ENCODE measurements at regions not wholly inside any gene's neighbourhood (a gene's known extent, or its start where the extent isn't known, plus 50 kb on each side); places are given as distances from the start of the nearest gene placed in this dataset.

- TF ChIP-seq CTCF (IDR thresholded peaks at IDR 0.05), result no peak
- no peak for TF ChIP-seq POLR2A (IDR thresholded peaks at IDR 0.05)
These were observed 880.5 kb downstream of the TTLL7 start for GRCh38 chr1:83118472-83118871.

All from uterus (tissue), 2 donors.